GM19455 (cell line): ENCODE measurements at regions not wholly inside any gene's neighbourhood (a gene's known extent, or its start where the extent isn't known, plus 50 kb on each side); places are given as distances from the start of the nearest gene placed in this dataset.

Experiments
- ATAC-seq: cut with Tn5 transposase; IDR thresholded peaks from one replicate; pipeline ENCODE4 v1.9.1; 2021; ENCODE audit not compliant: unreplicated experiment

DNA sequence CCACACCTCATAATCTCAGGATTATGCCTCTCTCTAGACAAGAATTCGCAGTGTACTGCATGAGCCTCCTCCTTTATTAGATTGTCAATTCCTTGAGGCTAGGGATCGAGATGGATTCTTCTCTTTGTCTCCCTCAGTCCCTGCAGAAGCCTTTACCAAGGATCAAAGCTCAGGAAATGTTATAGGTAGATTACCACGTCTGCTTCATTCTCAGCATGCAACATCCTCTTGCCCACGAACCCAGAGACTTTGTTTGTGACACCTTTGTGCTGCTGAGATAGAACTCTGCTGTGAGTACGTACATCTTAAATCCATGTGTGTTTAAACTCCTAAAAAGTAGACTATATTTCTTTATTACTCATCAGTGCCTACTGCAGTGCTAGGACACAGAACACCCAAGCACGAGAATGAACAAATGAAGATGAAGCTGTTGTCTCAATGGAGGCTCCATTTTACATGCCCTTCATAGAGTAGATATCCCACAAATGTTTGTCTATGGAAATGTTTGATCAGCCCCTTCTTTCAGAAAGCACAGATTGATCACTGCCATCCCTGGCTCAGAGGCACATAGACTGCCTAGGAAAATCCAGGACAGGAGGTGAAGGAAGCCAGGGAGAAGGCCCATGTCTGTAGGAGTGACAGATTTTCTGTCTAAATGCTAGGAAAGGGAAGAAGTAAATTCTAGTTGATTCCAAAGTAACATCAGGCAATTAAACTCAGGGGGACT is 98.8 kb upstream of the KLHL29 start:
- no peak for ATAC-seq

DNA sequence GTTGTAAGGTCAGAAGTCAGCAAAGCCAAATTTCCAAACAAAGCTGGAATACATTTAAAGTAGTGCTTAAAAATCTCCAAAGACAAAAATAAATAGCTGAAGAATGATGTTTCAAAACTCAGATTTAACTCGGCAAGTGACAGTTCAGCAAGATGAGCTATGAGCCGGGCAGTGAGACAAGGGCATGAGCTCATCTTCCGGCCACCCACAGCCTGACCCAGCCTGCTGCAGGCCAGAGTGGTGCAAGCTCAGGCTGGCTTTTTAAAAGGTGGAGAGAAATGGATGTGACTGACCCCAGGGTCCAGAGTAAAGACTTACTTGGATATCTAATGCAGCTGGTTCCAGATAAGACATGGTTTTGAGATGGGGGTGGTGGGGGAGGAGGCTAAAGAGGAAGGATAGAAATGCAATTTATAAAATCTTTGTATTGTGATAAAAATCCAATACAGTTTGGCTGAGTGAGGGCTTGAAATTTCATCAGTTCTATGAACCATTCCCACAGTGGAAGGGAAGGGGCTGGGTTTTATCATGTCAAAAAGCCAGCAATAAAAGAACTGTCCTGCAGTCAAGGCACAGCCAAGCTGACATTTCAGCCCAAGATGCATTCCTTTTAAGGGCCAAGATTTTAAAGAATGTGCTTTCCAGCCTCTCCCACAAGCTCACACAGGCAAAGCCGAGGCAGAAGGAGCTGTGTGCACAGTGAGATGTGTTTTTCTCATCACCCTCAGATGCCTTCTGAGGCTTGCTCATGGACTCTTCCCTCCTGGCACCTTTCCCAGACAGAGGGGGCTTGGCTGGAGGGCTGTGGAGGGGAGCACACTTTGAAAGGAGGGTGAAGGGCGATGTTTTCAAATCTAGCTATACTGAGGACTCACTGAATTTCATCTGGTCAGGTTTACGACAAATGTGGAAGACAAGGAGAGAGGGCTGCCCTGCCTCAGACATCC is 97.9 kb upstream of the KLHL29 start:
- no peak for ATAC-seq

DNA sequence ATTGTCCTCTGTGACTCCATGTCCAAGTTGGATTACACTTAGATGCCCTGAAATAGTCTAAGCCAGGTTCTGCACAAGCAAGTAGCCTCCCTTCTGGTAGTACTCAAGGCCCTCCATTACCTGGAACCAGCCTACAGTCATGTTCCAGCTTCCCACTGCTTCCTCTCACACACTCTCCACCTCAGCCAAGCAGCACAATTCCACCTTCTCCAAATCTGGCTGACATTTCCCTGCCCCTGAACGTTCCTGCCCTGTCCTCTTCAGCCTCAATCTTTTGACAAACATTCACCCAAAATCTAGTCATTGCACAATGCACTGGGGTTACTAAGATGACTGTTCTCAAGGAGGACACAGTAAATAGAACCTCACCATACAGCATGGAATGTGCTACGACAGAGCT is 95.3 kb upstream of the KLHL29 start:
- ATAC-seq: no peak

DNA sequence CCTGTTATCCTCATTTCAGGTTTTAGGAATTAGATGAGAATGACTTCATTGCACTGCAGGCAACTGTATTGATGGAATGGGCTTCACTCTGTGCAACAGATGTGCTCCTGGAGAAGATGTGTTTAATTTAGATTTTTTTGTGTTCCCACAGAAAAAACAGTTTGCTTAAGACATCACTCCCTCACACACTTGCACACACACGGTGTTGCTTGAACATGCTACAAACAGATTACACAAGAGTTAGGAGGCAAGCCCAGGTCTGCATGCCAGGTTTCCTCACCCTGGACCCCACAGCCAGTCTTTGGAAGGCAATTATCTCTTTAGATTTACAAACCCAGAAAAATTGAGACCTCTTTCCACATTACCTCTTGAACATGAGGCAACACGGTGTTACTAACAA is 93.7 kb upstream of the KLHL29 start:
- ATAC-seq: no peak

DNA sequence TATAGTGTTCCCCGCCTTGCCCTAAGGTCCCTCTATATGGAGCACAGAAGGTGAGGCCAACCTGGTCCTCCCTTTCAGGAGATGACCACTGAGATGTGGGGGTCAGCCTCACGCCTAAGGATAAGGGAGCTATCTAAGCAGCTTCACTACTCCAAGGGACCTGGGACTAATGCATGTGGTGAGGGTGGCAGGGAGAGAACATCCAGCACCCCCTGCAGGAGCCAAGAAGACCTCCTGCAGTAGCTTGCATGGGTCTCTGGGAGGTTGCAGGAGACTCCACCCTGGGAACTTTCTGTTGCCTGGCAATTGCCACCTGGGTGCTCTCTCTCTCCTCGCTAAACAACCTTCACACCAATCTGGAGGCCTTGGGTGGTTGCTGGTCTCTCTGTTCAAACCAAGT is 93.0 kb upstream of the KLHL29 start:
- no peak for ATAC-seq

DNA sequence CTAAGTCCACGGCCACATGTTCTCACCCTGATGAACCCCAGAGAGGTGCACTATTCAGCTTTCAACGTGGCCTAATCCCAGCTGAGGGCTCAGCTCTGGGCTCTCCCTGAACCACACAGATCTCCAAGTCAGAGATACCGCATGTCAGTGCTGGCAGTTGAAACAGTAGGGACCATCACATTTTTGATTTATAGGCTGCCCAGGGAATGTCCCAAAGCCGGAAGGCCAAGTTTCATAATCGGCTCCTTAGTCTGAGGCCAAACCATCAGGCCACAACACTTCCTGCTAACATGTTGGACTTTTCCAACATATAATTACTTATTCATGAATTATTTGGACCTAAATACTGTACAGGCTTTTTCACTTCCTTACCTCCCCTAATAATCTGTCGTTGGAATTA is 91.9 kb upstream of the KLHL29 start:
- no peak for ATAC-seq

- ATAC-seq: no peak
Observed at GRCh38 chr2:23293731-23294130, 91.2 kb upstream of the KLHL29 start.

DNA sequence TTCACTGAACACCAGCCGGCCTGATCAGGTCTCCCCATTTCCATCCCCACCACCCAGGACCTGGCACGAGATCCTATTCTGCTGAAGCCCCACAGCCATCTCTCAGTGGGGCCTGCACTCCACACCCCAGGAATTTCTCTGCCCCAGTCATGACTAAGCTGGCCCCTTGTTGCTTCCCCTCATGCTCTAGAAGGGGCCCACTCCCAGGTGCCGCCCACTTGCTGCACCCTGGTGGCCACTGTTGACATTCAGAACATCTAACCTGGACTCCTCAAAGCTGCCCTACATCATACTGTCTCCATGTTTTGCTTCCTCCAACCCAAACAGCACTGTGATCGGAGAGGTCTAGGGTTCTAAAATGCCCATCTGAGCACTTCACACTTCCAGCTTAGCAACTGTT is 90.7 kb upstream of the KLHL29 start:
- no peak for ATAC-seq

GRCh38 chr2:23296691-23297090 is 88.3 kb upstream of the KLHL29 start:
- no peak for ATAC-seq

GRCh38 chr2:23297112-23297511 is 87.9 kb upstream of the KLHL29 start:
- ATAC-seq: no peak

GRCh38 chr2:23298551-23298950 is 86.4 kb upstream of the KLHL29 start:
- no peak for ATAC-seq

- no peak for ATAC-seq
Observed at GRCh38 chr2:23299476-23300195, 85.3 kb upstream of the KLHL29 start.

DNA sequence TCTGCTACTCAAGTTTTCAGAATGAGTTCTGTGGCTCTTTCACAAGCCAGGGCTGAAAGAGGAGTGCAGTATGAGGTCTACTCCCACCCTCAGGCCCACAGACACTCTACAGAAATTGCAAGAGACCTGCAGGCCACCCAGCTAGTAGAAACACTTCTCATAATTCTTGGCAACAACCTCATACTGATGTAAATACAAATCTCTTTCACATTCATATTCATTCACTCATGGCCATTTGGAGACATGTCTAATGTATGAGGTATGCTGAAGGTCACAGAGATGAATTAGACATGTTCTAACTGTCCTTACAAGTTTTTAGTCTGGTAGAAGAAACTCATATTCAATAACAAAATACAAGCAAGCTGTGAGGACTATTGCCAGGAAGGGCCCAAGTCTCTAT is 83.8 kb upstream of the KLHL29 start:
- ATAC-seq: no peak

DNA sequence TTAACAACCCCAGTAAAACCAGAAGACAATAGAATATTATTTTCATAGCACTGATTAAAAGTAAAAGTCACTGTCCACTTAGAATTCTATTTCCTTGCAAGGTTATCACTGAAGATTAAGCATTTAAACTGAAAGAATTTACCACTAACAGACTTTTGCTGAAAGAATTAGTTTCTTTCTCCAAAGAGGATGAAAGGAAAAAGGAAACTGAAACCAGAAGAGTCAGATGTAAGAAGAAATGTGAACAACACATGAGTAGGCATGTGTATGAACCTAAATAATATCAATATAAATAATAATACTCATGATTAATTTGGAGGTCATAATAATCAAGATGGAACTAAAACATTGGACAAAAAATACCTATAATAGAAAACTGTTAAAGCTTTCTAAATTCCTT is 82.4 kb upstream of the KLHL29 start:
- ATAC-seq: no peak

DNA sequence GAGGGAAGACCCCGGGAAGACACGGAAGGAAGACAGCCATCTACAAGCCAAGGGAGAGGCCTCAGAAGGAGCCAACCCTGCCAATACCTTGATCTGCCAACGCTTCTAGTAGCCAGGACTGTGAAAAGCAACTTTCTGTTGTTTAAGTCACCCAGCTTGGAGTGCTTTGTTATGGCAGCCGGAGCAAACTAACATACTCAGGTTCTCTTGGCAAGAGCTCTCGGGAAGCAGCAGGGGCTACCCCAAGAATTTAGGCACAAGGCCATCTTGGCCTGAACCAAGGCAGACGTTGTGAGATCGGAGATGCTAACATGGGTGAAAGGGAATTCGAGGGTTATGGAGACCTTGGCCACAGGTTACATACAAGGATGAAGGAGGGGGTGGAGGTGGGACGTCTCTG is 78.6 kb upstream of the KLHL29 start:
- no peak for ATAC-seq

DNA sequence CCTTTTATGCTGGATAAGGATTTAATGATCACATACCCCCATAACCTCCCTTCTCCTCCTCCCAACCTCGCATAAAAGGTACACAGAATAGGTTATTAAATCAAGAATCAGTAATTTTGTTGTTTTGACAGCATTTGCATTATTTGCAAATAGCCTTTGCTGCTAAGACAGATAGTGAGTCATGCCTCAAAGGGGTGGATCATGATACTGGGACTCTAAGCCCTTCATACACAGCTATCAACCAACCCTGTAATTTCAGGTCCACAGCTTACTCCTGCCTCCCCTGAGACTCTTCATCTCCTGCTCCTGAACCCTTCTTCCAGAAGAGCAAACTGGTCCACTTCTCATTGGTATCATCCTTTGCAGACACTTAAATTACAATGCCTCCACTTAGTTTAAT is 73.8 kb upstream of the KLHL29 start:
- ATAC-seq: no peak

- no peak for ATAC-seq
Observed at GRCh38 chr2:23312996-23313606, 71.9 kb upstream of the KLHL29 start.

GRCh38 chr2:23314687-23315086 is 70.3 kb upstream of the KLHL29 start:
- no peak for ATAC-seq

DNA sequence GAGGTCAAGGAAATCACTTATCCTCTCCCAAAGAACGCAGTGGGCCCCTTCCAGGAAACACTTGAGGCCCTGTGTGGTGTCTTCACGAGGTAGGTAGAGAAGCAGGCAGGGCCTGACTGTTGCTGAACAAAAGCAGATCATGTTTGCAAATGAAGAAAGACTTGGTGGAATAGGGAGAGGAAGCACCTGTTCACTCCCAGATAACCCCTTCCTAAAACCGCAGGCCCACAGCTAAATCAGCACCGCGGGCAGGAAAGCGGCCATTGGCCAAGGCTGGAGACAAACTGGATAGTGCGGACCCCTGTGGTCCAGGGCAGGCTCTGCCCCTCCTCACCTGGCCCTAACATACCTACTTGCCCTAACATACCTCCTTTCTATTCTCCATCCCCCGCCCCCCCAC is 64.9 kb upstream of the KLHL29 start:
- no peak for ATAC-seq

DNA sequence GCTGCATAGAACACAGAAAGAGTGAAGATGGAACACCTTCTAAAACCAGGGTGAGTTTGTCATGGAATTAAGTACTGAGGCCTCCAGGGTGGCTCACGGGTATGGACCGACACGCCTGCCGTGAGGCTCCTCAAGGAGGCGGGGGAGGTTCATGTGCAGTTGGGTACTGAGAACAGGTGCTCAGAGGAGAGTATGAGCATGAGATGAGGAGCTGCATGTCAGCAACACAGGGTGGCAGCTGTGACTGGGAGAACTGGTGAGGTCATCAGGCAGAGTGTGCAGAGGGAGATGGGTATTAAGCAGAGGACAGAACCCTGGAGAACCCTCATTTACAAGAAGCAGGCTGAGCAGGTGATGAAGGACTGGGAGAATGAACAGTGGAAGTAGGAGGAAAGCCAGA is 63.2 kb upstream of the KLHL29 start:
- no peak for ATAC-seq

GRCh38 chr2:23322567-23323197 is 62.3 kb upstream of the KLHL29 start:
- ATAC-seq: no peak
